ENCODE measurements at regions not wholly inside any gene's neighbourhood (a gene's known extent, or its start where the extent isn't known, plus 50 kb on each side); places are given as distances from the start of the nearest gene placed in this dataset.

DNA sequence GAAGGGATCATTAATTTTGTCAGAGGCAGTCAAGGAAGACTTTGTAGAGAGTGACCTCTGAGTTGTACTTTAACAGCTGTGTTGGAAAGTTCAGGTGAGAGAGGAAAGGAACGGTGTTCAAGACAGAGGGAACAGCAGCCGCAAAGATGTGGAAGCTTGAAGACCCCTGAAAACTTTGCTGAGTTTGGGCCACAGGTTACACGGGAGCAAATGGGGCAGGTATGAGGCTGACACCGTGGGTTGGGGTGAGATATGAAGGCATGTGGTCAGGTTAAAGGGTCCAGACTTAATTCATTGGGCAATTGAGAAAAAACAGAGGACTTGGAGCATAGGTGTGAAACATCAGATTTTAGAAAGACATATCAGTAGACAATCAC, 72.0 kb upstream of the SERP2 start:
- no peak for TF ChIP-seq CTCF (IDR thresholded peaks at IDR 0.05)
- DNase-seq (ENCODE audit: low spot score) = peak; percentile 63
- Histone ChIP-seq H3K4me3 (no peak overlapping the region), H3K27ac (peak overlapping the region; percentile 62 to 73)

DNA sequence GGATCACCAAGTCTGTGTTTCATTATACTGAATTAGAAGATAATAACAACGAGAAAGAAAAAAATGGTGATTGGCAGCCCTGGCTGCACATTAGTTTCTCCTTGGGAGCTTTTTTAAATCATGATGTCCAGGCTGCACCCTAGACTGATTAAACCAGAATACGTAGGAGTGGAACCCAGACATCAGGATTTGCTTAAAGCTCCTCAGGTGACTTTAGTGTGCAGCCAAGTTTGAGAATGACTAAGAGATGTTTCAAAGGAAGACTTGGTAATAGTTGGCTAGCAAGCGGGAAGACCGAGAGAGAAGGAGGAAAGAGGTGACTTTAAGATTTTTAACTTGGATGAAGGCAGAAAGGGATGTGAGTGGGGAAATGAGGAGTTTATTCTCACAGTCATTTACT, 71.4 kb upstream of the SERP2 start:
- peak overlapping the region; percentile 73 to 80 for H3K27ac ChIP-seq
- no peak for TF ChIP-seq CTCF (IDR thresholded peaks at IDR 0.05)
- no peak for DNase-seq (ENCODE audit: low spot score)
- no peak overlapping the region for H3K4me3 ChIP-seq

DNA sequence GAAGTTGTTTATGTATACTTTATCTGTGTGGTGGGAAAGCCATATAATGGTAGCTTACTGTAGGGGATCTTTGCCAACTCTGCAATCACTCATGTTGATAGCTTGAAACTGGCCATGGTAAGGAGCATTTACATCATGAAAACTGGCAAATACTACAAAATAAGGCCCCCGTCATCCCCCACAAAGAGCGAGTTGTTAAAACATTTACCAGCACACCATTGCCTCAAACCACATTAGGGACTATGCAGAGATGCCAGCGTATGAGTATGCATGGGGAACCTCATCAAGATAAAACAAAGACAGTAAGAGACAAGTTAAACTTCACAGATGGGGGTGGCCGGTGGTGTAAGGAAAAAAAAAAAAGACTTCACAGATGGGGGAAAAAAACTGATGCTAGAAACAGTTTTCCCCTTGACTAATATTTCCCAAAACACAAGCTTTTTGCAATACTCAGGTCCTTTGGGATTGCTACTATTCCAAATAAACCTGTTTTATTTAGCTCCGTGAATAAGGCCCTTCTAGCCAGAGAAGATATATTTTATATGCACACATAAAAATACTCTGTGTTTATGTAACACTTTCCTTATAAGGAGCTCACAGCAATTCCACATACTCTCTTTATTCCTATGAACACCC, 70.6 kb upstream of the SERP2 start:
- H3K27ac ChIP-seq = peak overlapping the region; percentile 73 to 80
- no peak overlapping the region for H3K4me3 ChIP-seq
- no peak for TF ChIP-seq CTCF (IDR thresholded peaks at IDR 0.05)
- peak; percentile 57 for DNase-seq (ENCODE audit: low spot score)

- TF ChIP-seq CTCF (IDR thresholded peaks at IDR 0.05) = no peak
- Histone ChIP-seq H3K27ac (peak overlapping the region; percentile 73 to 80), H3K4me3 (no peak overlapping the region)
- DNase-seq (ENCODE audit: low spot score) = peak; percentile 87
Measured at GRCh38 chr13:44303681-44304432, 69.8 kb upstream of the SERP2 start.

DNA sequence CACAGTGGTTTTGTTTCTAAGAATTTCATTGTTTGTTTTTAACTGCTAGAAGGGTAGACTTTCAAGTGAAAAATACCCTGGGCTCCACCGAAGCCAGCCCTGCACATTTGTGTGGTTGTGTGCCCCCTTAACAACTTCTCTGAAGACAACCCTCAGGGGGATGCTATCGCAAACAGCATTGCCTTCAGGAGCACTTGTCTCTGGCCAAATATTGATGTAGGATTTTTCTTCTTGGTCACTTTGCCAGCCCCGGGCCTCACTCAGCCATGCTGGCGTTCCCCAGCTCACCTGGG, 69.2 kb upstream of the SERP2 start:
- TF ChIP-seq CTCF (IDR thresholded peaks at IDR 0.05) = no peak
- peak overlapping the region; percentile 73 to 80 for H3K27ac ChIP-seq
- peak; percentile 24 for DNase-seq (ENCODE audit: low spot score)
- no peak overlapping the region for H3K4me3 ChIP-seq

- peak; percentile 63 for DNase-seq (ENCODE audit: low spot score)
- no peak for TF ChIP-seq CTCF (IDR thresholded peaks at IDR 0.05)
- peak overlapping the region; percentile 57 to 82 for H3K27ac ChIP-seq
Measured at GRCh38 chr13:44305286-44305685, 68.3 kb upstream of the SERP2 start.

GRCh38 chr13:44305917-44306370, 67.7 kb upstream of the SERP2 start:
- DNase-seq (ENCODE audit: low spot score) = peak; percentile 26
- no peak overlapping the region for H3K4me3 ChIP-seq

More at GRCh38 chr13:44305286-44305685, 68.3 kb upstream of the SERP2 start:
- H3K4me3 ChIP-seq = no peak overlapping the region

More at GRCh38 chr13:44305917-44306370, 67.7 kb upstream of the SERP2 start:
- peak overlapping the region; percentile 57 to 82 for H3K27ac ChIP-seq
- no peak for TF ChIP-seq CTCF (IDR thresholded peaks at IDR 0.05)
